Central memory CD8-positive, alpha-beta T cell (primary cell): ENCODE measurements at regions not wholly inside any gene's neighbourhood (a gene's known extent, or its start where the extent isn't known, plus 50 kb on each side); places are given as distances from the start of the nearest gene placed in this dataset.
"Not testable (repeated sequence)": the region's sequence is repeated elsewhere in the genome, so short reads cannot be mapped to it uniquely, and the experiment has no call there.

Source experiments
- ATAC-seq: fragments of 150-1000 bp; cut with Tn5 transposase; replicated peaks from 2 replicates; pipeline ENCODE4 v1.10.0; 2022; ENCODE audit warnings: mild to moderate bottlenecking, moderate FRiP score, moderate number of reproducible peaks; ENCODE audit not compliant: poor library complexity, severe bottlenecking; ENCODE audit errors: extremely low read depth
- DNase-seq, 2 donors: peaks; one replicate each; pipeline ENCODE4 v3.0.0; 2021; ENCODE audit warnings: low spot score in 2 of 2
- H3K27ac Mint-ChIP-seq: one replicate; pipeline ENCODE4 v1.8.0; 2022; ENCODE audit warnings: low read depth, mild to moderate bottlenecking, moderate library complexity, mixed read lengths
- H3K27me3 Mint-ChIP-seq: one replicate; pipeline ENCODE4 v1.8.0; 2022; ENCODE audit warnings: mixed read lengths
- H3K36me3 Mint-ChIP-seq: one replicate; pipeline ENCODE4 v1.8.0; 2022; ENCODE audit warnings: mild to moderate bottlenecking, moderate library complexity, mixed read lengths; ENCODE audit not compliant: insufficient read depth
- H3K4me1 Mint-ChIP-seq: one replicate; pipeline ENCODE4 v1.8.0; 2022; ENCODE audit warnings: mixed read lengths
- H3K4me3 Mint-ChIP-seq: one replicate; pipeline ENCODE4 v1.8.0; 2022; ENCODE audit warnings: mild to moderate bottlenecking, moderate library complexity, mixed read lengths
- H3K9me3 Mint-ChIP-seq: one replicate; pipeline ENCODE4 v1.8.0; 2022; ENCODE audit warnings: mixed read lengths

DNA sequence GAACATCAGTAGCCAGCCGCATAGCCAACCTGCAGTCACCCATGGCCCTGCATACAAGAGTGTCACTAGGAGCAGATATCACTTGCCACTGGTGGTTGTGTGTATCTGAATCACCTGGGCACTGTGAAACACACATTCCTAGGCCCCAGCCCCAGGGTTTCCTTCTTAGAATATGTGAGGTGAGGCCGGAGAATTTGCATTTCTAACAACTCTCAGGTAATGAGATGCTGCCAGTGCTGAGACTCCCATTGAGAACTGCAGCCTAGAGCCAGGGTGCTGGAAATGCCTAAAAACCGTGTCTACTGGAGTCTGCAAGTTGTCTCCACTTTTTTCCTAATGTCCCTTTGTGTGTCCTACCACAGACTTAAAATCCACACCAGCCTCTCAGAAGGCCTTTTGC lies 232.0 kb upstream of the PLGLB2 start:
- not testable (repeated sequence) for DNase-seq, H3K36me3 Mint-ChIP-seq, ATAC-seq, H3K27ac Mint-ChIP-seq, H3K27me3 Mint-ChIP-seq, H3K9me3 Mint-ChIP-seq, H3K4me3 Mint-ChIP-seq
- H3K4me1 Mint-ChIP-seq = peaks cover 19% of the 10 kb centered on the region

DNA sequence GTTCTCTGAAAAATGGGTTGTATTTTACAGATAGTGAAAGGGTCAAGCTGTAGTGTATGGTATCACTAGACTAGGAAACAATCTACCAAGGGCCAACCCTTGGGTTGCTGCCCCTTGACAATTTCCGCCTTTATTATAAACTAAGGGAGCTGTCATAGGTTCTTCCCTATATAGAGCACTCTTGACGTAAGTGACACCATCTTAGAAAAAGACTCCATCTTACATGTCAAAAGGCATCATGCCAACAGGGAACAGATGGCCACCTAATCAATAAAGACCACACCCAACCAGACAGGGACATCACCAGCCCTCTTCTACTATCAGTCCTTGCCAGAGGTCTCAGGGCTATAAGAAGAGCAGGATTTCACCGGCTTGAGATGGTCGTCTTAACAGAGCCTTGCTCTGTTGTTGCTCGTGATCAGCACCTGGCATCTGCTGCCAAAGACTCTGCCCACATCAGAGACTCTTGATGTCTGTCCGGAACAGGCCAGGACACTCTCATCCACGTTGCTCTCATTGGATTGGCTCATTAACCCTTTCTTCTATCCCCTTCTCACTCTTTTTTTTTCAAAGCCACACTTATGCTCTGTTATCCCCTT lies 231.4 kb upstream of the PLGLB2 start:
- H3K27me3 Mint-ChIP-seq, H3K9me3 Mint-ChIP-seq, H3K36me3 Mint-ChIP-seq, H3K4me3 Mint-ChIP-seq, ATAC-seq, DNase-seq: not testable (repeated sequence)
- Mint-ChIP-seq H3K27ac (peak overlapping the region; percentile 80), H3K4me1 (peaks cover 19% of the 10 kb centered on the region)

DNA sequence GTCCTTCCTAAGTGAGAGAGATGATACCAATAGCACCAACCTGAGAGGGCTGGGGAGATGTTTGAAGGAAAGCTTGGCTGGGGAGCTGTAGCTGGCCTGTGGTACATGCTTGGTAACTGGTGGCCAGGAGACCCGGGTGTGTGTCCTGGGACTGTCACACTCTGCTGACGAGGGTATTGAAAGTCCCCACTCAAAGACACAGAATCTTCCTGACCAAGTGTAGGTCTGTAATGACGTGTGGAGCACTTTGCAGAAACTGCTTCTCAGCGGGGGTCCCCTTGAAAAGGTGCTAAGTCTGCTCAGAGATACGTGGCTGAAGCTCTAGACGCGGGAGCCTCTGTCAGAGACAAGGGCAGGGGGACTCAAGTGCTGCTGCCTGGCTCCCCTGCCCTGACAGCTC lies 230.4 kb upstream of the PLGLB2 start:
- DNase-seq, H3K27me3 Mint-ChIP-seq, H3K9me3 Mint-ChIP-seq, H3K36me3 Mint-ChIP-seq, H3K4me3 Mint-ChIP-seq: not testable (repeated sequence)
- peak; percentile 55 for ATAC-seq
- Mint-ChIP-seq H3K4me1 (peaks cover 19% of the 10 kb centered on the region), H3K27ac (peak overlapping the region; percentile 80)

DNA sequence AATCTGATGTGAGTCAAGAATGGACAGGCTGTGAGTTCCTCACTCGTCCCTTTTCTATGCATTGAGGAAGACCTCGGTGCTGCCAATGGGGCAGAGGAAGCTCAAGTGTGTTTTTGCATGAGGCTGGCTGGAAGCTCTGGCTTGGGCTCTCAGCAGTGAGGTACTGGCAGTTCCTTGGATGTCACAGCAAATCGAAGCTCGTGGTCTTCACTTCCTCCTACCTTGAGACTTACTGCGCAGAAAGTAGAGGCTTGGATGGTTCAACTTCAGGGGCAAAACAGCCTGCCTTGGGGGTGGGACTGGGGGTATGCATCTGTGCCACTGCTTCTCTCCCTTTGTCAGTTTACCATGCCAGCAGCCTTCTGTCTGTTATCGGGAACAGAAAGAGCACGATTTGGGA lies 229.8 kb upstream of the PLGLB2 start:
- not testable (repeated sequence) for H3K9me3 Mint-ChIP-seq, H3K27me3 Mint-ChIP-seq, H3K36me3 Mint-ChIP-seq, DNase-seq
- peak; percentile 9 for ATAC-seq
- peak overlapping the region; percentile 81 for H3K27ac Mint-ChIP-seq
- H3K4me1 Mint-ChIP-seq = peaks cover 19% of the 10 kb centered on the region
- peak overlapping the region; percentile 38 for H3K4me3 Mint-ChIP-seq

DNA sequence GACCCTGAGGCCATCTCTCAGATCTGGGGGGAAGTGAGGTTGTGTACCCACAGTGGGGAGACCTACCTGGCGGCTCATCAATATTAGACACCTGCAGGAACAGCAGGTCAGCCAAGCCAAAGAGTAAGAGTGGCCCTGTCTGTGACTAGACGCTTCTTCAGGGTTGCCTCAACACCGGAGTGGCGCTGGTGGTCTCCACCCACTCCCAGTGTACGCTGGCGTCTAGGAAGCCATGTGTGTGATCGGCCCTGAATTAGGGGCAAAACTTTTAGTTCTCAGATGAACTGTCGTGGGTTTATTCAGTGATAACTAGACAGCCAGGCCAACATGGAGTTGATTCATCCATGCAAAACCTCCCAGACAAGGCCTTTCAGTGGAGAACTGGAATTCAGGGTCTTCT lies 229.3 kb upstream of the PLGLB2 start:
- not testable (repeated sequence) for DNase-seq, ATAC-seq, H3K9me3 Mint-ChIP-seq, H3K36me3 Mint-ChIP-seq, H3K27me3 Mint-ChIP-seq
- peaks cover 19% of the 10 kb centered on the region for H3K4me1 Mint-ChIP-seq
- peak overlapping the region; percentile 81 for H3K27ac Mint-ChIP-seq
- H3K4me3 Mint-ChIP-seq = peak overlapping the region; percentile 38

DNA sequence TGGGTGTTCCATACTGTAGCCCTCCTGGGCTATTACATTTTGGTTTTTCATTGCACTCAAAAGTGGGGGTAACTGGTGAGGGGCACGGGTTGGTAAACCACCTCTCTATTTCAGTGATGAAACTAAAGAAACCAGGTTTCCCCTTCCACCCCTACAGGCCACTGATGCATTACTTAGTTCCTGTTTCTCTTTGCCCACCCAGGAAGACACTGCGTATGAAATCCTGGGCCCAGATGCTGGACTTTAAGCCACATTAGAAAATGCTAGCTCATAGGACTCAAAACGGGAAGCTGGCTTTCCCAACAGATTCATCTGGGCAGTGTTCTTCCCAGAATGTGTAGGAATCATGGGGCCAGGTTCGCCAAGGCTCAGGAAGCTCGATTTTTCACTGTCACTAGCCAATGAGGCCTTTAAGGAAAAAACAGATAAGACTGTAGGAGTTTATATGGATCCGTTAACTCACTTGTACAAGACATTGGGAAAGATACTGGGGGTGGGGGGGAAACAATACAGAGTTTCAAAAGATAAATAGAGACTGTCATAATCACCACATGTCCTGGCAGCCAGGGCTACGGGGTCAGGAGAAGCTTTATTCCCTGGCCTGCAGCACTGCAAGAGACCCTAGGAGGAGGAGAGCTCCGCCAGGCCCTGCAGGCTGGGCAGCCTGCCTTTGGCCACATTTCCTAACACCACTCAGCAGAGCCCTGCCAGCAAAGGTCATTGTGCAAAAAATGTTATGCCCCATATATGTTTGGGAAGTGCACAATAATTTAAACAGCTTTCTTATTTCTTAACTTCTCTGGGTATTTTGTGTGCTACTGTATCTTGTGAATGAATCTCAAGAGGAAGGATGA lies 228.5 kb upstream of the PLGLB2 start:
- DNase-seq, ATAC-seq, H3K27me3 Mint-ChIP-seq, H3K27ac Mint-ChIP-seq, H3K4me3 Mint-ChIP-seq, H3K36me3 Mint-ChIP-seq, H3K9me3 Mint-ChIP-seq: not testable (repeated sequence)
- H3K4me1 Mint-ChIP-seq = peaks cover 19% of the 10 kb centered on the region

DNA sequence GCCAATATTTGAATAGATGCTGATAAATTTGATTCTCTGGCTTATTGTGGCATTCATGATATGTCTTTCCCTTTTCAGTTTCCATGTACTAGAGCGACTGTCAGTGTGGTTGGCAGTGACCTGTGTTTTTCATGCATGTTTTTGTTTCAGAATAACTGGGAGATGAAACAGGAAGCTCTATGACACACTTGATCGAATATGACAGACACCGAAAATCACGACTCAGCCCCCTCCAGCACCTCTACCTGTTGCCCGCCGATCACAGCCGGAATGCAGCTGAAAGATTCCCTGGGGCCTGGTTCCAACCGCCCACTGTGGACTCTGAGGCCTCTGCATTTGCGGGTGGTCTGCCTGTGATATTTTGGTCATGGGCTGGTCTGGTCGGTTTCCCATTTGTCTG lies 226.8 kb upstream of the PLGLB2 start:
- DNase-seq (peak in 1 of 2 donors; percentile 48), ATAC-seq (peak; percentile 38)
- not testable (repeated sequence) for H3K27me3 Mint-ChIP-seq, H3K36me3 Mint-ChIP-seq, H3K9me3 Mint-ChIP-seq, H3K4me3 Mint-ChIP-seq
- H3K27ac Mint-ChIP-seq = peak overlapping the region; percentile 49
- H3K4me1 Mint-ChIP-seq = peaks cover 13% of the 10 kb centered on the region

DNA sequence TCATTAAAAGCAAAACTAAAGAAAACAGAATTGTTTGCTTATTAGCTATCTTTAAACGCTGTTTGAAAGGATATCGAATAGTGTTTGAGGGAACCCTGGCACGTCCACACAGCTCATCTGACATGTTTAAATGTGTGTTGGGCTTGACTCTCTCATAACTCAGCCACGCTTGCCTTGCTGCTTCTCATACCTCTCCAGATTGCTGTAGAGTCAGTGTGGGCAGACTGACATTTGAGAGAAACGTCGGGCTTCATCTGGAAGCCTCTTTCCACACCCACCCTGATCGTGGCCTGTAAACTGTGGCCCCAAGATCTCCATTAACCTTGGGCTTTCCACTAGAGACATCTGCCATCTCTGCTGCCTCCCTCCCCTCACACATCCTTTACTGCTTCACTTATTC lies 226.4 kb upstream of the PLGLB2 start:
- not testable (repeated sequence) for DNase-seq, H3K9me3 Mint-ChIP-seq, ATAC-seq, H3K4me3 Mint-ChIP-seq, H3K36me3 Mint-ChIP-seq, H3K27me3 Mint-ChIP-seq
- H3K27ac Mint-ChIP-seq = peak overlapping the region; percentile 49
- peaks cover 13% of the 10 kb centered on the region for H3K4me1 Mint-ChIP-seq

DNA sequence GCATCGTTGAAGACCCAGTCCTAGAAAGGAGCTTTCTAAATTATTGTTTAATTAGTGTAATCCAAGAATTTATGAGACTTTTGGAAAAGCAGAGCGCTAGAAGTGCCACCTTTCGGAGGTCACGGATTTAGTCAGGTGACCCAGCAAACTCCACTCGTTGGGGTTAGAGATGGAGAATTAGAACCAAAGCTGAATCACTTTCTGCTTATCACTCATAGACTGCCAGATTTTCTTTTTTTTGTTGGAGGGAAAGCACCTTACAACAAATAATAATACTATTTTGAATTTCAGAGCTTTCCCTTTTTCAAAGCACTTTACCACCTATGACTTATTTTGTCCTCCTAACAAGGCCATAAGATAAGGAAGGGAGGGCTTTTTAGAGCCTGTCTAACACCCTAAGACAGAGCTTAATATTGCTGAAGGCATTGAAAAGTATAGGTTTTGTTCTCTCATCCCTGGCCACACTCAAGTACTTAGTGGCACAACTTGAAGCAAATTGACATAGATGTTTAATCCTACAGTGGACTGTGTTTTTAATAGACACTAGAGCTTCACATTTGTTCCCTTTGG lies 223.2 kb upstream of the PLGLB2 start:
- H3K36me3 Mint-ChIP-seq = not testable (repeated sequence)

DNA sequence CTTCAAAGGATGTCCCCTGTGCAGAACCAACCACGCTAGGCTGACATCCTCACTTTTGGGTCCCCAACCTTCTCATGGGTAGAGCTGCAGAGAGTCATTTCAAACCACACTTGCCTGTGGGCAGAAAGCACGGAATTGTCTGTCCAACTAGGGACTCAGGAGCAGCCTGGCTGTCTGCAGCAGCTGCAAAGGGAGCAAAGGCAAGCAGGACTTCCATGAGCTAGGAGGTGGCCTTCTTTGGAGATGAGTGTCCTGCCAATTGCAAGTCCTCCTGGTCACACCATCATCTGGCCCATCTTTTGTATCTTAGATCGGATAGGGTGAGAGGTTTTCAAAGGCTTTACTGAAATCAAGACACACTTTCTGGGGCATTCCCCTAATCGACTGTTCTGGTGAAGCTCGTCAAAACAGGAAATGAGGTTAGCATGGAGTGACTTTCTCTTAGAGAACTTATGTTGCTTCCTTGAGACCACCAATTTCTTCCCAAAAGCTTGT lies 222.3 kb upstream of the PLGLB2 start:
- not testable (repeated sequence) for H3K4me1 Mint-ChIP-seq, H3K4me3 Mint-ChIP-seq, H3K9me3 Mint-ChIP-seq, H3K27ac Mint-ChIP-seq, DNase-seq, H3K36me3 Mint-ChIP-seq, H3K27me3 Mint-ChIP-seq
- ATAC-seq = peak; percentile 88

More for the DNA sequence above, 223.2 kb upstream of the PLGLB2 start:
- DNase-seq, H3K27ac Mint-ChIP-seq, H3K9me3 Mint-ChIP-seq, H3K4me1 Mint-ChIP-seq, H3K27me3 Mint-ChIP-seq, ATAC-seq, H3K4me3 Mint-ChIP-seq: not testable (repeated sequence)

DNA sequence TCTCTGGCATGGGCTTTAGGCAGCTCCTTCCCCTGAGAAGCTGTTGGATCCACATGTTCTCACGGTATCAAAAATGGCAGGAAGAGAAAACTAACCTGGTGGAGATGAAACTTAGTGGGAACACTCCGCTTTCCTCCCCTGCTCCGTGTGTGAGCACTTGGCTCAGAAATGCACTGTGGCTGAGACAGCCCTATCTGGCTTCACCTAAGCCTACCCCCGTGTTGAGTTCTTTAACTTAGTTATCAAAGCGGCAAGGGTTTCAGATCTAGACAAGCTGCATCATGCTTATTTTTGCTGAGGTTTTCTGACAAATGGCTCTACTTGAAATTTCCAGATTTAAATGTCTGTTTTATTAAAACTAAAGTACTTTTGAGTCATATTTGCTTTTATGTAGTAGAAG lies 221.6 kb upstream of the PLGLB2 start:
- H3K36me3 Mint-ChIP-seq, DNase-seq, H3K9me3 Mint-ChIP-seq, ATAC-seq, H3K27ac Mint-ChIP-seq, H3K4me1 Mint-ChIP-seq, H3K27me3 Mint-ChIP-seq, H3K4me3 Mint-ChIP-seq: not testable (repeated sequence)

DNA sequence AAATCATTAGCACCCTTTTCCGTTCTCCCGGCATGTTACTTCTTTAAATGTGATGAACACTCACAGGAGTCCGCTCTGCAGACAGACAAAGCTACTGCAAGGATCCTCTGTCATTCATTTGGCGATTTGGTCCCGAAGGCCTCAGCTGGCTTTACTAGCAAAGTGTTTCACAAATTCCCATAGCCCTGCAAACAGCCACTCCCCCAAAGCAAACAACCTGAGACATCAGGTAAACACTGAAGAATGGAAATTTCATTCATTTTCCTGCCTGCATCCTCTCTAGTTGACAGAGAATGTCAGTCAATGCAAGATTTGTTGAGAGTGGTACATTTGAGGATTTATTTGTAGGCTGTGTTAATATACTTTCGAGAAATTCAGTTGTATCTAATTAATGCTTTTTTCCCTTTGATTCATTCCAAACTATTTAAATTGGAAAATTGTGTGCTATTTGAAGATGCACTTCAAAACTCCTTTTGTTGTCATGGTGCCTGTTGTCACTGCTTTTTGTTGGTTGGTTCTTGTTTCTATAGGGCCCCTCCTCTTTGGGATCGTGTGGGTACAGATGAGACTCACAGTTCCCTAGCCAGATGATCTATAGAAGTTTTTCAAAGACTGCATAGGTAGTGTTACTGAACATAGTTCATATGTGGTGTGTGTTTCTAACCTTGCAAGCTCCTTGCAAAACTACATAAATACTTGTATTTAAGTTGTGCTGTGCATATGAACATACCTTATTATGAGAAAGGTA lies 215.7 kb upstream of the PLGLB2 start:
- not testable (repeated sequence) for H3K27ac Mint-ChIP-seq, H3K27me3 Mint-ChIP-seq, H3K4me1 Mint-ChIP-seq, ATAC-seq, H3K9me3 Mint-ChIP-seq, H3K36me3 Mint-ChIP-seq, DNase-seq
- peak overlapping the region; percentile 9 for H3K4me3 Mint-ChIP-seq
